Ovary (tissue), 7 donors: ENCODE measurements at regions not wholly inside any gene's neighbourhood (a gene's known extent, or its start where the extent isn't known, plus 50 kb on each side); places are given as distances from the start of the nearest gene placed in this dataset.

Source experiments
- DNase-seq, 5 donors: peaks; one replicate each; pipeline ENCODE4 v3.0.0-alpha.2; 2019 to 2020
- H3K27ac ChIP-seq, 2 donors: fragments of 200-600 bp; one replicate each; pipeline versions ENCODE4 v1.5.1 to v1.8.0; 2019 to 2022
- H3K27me3 ChIP-seq: fragments of 200-600 bp; one replicate; pipeline ENCODE4 v1.8.0; 2022
- H3K36me3 ChIP-seq: fragments of 200-600 bp; sonication (generic); one replicate; pipeline ENCODE4 v1.5.1; 2019
- H3K4me1 ChIP-seq: one replicate; pipeline ENCODE4 v1.8.1; 2013; ENCODE audit warnings: mild to moderate bottlenecking, moderate library complexity; ENCODE audit not compliant: insufficient read depth
- H3K4me3 ChIP-seq: fragments of 200-600 bp; sonication (generic); one replicate; pipeline ENCODE4 v1.5.1; 2017
- H3K9me3 ChIP-seq, 2 donors: fragments of 200-600 bp in 1 of 2; sonication (generic) in 1 of 2; one replicate each; pipeline versions ENCODE4 v1.5.1 to v1.8.1; 2013 to 2019; ENCODE audit warnings: mild to moderate bottlenecking in 1 of 2, moderate library complexity in 1 of 2
- EP300 ChIP-seq: sonication (generic); formaldehyde crosslinking; IDR thresholded peaks from one replicate; pipeline ENCODE4 v1.6.1; 2017; ENCODE audit warnings: antibody characterized with exemption
- POLR2A ChIP-seq: fragments of 450-650 bp; IDR thresholded peaks from one replicate; pipeline ENCODE4 v1.6.1; 2017; ENCODE audit warnings: antibody characterized with exemption, mild to moderate bottlenecking, moderate library complexity
- WGBS, 3 donors: extraction: QIAGEN DNeasy Blood & Tissue Kit in 1 of 3; methylation state at CpG; one replicate each; pipeline versions ENCODE4 v1.1.5 to v1.1.7; 2013 to 2017; 5-methylcytosine and 5-hydroxymethylcytosine counted together
- intact Hi-C, 4 donors: fragments of 100-400 bp; cut with DNase I; formaldehyde crosslinking; loops; one replicate each; pipeline versions ENCODE4 v1.11.0 to v1.15.1; 2022 to 2023
- TF ChIP-seq, protein P1 (sequence below), 3 donors: fragments of 450-650 bp in 2 of 3; fragments of 200-600 bp in 1 of 3; IDR thresholded peaks; one replicate each; pipeline versions ENCODE4 v1.5.1 to v1.8.0; 2016 to 2022; ENCODE audit warnings: antibody characterized with exemption in 3 of 3, mild to moderate bottlenecking in 1 of 3
- donor health status: DM: no; HTN: no; CAD: no; lungs with moderate emphysema.
- donor health status: DM: no; HTN: no; CAD: no.
- donor health status: Bipolar disorder and iron deficiency.
- donor health status: DM: no; HTN: no; CAD: no.
- donor health status: DM: yes; HTN: yes; CAD: no.

DNA sequence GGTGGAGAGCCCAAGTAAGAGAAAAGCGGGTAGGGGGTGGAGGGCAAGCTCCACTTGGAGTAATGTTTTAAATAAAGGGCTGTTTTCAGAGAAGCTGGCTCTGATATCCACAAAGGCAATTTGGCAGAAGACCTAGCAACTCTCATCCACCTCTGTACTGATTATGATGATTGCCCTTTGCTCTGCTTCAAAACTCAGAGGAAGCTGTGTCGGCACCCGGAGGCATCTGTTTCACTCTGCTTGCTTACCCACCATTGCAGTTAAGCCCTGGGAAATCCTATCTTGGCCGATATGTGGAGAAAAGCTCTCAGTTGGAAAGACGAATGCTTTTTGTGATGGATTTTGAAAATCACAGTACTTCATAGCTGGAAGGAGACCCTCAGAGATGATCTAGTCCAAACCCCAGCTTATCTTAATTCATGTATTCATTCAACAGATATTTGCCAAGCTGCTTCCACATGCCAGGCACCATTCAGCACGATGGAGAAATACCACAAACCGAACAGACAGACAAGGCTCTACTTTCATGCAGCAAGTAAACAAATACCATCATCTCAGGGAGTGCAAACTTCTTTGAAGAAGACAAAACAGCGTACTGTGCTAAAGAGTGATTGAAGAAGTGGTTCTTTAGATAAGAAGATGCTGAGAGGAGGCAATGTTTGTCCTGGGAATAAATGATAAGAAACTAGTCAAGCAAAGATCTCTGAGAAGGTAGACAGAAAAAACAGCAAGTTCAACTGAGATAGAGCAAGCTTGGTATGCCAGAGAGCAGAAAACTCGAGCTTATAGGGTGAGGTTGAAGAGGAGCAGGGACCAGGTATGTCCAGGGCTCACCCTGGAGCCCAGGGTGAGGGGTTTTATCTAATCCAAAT lies 140.4 kb upstream of the SPDL1 start:
- 38 to 45% (median 41%) methylated on average over 9 of the region's 9 CpGs for WGBS, 3 donors
- Histone ChIP-seq H3K4me3 (no peak overlapping the region), H3K36me3 (no peaks in the 10 kb centered on the region), H3K27me3 (no peaks in the 10 kb centered on the region), H3K4me1 (no peaks in the 10 kb centered on the region), H3K9me3 (no peaks in the 10 kb centered on the region), H3K27ac (no peak overlapping the region)
- no peak for DNase-seq
- TF ChIP-seq POLR2A, result no peak
- TF ChIP-seq EP300, result no peak
- TF ChIP-seq, protein P1, sequence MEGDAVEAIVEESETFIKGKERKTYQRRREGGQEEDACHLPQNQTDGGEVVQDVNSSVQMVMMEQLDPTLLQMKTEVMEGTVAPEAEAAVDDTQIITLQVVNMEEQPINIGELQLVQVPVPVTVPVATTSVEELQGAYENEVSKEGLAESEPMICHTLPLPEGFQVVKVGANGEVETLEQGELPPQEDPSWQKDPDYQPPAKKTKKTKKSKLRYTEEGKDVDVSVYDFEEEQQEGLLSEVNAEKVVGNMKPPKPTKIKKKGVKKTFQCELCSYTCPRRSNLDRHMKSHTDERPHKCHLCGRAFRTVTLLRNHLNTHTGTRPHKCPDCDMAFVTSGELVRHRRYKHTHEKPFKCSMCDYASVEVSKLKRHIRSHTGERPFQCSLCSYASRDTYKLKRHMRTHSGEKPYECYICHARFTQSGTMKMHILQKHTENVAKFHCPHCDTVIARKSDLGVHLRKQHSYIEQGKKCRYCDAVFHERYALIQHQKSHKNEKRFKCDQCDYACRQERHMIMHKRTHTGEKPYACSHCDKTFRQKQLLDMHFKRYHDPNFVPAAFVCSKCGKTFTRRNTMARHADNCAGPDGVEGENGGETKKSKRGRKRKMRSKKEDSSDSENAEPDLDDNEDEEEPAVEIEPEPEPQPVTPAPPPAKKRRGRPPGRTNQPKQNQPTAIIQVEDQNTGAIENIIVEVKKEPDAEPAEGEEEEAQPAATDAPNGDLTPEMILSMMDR (IDR thresholded peaks at IDR 0.05), result no peak
- intact Hi-C loops, result no loop called here

DNA sequence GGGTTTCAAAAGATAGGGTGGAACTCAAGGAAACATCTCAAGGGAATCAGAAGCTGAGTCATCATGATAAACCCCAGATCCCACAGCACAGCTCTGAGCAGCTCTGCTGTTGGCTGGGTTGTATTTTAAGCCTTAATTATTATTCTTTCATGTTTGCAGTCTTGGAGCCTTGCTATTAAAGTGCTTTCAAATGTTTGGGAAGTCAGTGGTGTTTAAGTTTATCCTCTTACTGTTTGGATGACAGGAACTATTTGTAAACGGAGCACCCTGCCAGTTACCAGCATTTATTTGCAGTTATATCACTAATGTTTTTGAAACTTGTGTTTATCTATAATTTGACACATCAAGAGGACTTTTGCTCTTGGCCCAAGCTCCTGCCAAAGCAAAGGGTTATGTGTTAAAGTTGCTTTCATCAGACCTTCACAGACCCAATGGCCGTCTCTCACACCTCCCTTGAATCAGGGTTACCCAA lies 141.1 kb upstream of the SPDL1 start:
- Histone ChIP-seq H3K27me3 (no peaks in the 10 kb centered on the region), H3K36me3 (no peaks in the 10 kb centered on the region), H3K4me1 (no peaks in the 10 kb centered on the region), H3K9me3 (no peaks in the 10 kb centered on the region), H3K27ac (no peak overlapping the region), H3K4me3 (no peak overlapping the region)
- no peak for DNase-seq
- TF ChIP-seq EP300 (no peak), POLR2A (no peak)
- TF ChIP-seq, protein P1 (IDR thresholded peaks at IDR 0.05), result no peak
- intact Hi-C loops, result no loop called here
- WGBS, 3 donors, result 9 to 13% (median 12%) methylated on average over 2 of the region's 2 CpGs

DNA sequence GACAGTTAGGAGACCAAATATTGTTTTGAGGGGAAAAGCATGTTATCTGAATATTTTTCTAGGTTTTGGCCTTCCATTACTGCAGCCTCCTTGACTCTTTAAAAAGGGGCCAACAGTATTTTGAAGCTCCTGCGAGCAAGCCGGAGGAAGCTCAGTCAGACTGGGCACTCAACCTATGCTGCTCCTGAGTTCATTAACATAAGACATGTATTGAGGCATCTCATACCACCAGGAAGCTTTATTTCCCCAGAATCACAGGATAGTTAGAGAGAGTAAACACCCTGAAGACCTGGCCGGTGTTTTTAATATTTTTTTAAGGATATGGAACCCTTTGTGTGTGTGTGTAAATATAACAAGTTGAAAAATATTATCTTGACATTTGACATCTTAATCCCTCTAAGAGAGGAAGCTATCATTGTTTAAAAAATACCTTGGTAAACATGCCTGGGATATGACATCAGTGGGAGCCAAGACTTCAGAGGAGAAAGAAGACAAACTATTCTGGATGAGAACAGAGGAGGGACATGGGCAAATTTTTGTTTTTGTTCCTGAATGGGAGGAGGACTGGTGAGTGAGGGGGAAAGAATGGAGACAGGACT lies 139.3 kb upstream of the SLIT3 start:
- 19 to 31% (median 19%) methylated on average over 3 of the region's 3 CpGs for WGBS, 3 donors
- no peak for TF ChIP-seq EP300
- TF ChIP-seq, protein P1 (IDR thresholded peaks at IDR 0.05), result no peak
- no peak for TF ChIP-seq POLR2A
- Histone ChIP-seq H3K27ac (no peak overlapping the region), H3K27me3 (no peaks in the 10 kb centered on the region), H3K4me3 (no peak overlapping the region), H3K9me3 (no peaks in the 10 kb centered on the region), H3K36me3 (no peaks in the 10 kb centered on the region), H3K4me1 (no peaks in the 10 kb centered on the region)
- DNase-seq, result no peak
- intact Hi-C loops, result no loop called here

DNA sequence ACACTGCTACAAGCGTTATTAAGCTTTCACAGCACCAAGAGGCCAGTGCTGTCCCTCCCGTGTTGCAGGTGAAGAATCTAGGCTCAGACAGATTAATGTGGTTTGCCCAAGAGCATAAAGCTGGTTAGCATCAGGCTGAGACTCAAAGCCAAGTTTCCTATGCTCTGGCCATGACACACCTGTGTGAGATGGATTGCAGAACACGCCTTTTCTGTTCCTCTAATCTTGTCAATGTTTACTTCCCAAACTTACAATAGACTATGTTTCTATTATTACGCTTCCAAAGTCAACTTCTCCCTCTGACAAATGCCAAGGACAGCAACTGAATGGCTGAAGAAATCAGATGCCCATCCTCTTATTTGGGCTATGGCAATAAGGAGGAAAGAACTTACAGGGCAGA lies 138.4 kb upstream of the SLIT3 start:
- TF ChIP-seq EP300 (no peak), POLR2A (no peak)
- TF ChIP-seq, protein P1 (IDR thresholded peaks at IDR 0.05), result no peak
- intact Hi-C loops, result no loop called here
- 75 to 85% (median 83%) methylated on average over 4 of the region's 4 CpGs for WGBS, 3 donors
- H3K27ac ChIP-seq, result no peak overlapping the region
- DNase-seq, result no peak
- H3K9me3 ChIP-seq, result no peaks in the 10 kb centered on the region
- H3K36me3 ChIP-seq, result no peaks in the 10 kb centered on the region
- H3K4me1 ChIP-seq, result no peaks in the 10 kb centered on the region
- H3K4me3 ChIP-seq, result no peak overlapping the region
- H3K27me3 ChIP-seq, result no peaks in the 10 kb centered on the region
